PC-3 (cell line): ENCODE measurements at regions not wholly inside any gene's neighbourhood (a gene's known extent, or its start where the extent isn't known, plus 50 kb on each side); places are given as distances from the start of the nearest gene placed in this dataset.

ENCODE experiments used
- ATAC-seq: fragments of 200-7000 bp; cut with Tn5 transposase; 2 replicates; pipeline ENCODE4 v1.9.1; 2020; ENCODE audit warnings: mild to moderate bottlenecking, moderate library complexity
- BruUV-seq: library from RNA; stranded (reverse); fragments of 400-500 nt; replicated peaks from 2 replicates; lab custom pipeline; 2021; lab: Mats Ljungman, UMichigan
- CTCF ChIA-PET: fragments of 300-600 bp; sonication (Branson Sonifier 250); formaldehyde crosslinking; loops from one replicate; lab custom pipeline; 2022; ENCODE audit warnings: antibody characterized with exemption; lab: Charles Lee
- POLR2A ChIA-PET: fragments of 300-600 bp; sonication (Branson Sonifier 250); formaldehyde crosslinking; loops from one replicate; lab custom pipeline; 2022; ENCODE audit warnings: antibody characterized with exemption; ENCODE audit not compliant: unreplicated experiment; lab: Charles Lee
- DNase-seq: peaks from one replicate; pipeline ENCODE4 v3.0.0-alpha.2; 2015
- H2AFZ ChIP-seq: fragments of 300-600 bp; sonication (generic); 2 replicates; pipeline ENCODE4 v1.6.0; 2016; ENCODE audit warnings: antibody characterized with exemption, low read length
- H3F3A ChIP-seq: fragments of 300-600 bp; sonication (generic); one replicate; pipeline ENCODE4 v1.6.0; 2017; ENCODE audit warnings: antibody characterized with exemption, low read length, control low read depth, mild to moderate bottlenecking; ENCODE audit not compliant: unreplicated experiment
- H3K27ac ChIP-seq: fragments of 300-600 bp; sonication (generic); 2 replicates; pipeline ENCODE4 v1.5.1; 2016; ENCODE audit warnings: mild to moderate bottlenecking, low read length
- H3K27me3 ChIP-seq: fragments of 300-600 bp; sonication (generic); 2 replicates; pipeline ENCODE4 v1.6.1; 2016; ENCODE audit warnings: low read length, mixed read lengths
- H3K36me3 ChIP-seq: fragments of 300-600 bp; sonication (generic); 2 replicates; pipeline ENCODE4 v1.6.1; 2016; ENCODE audit warnings: low read depth, mixed run types, low read length, mixed read lengths
- H3K4me1 ChIP-seq: fragments of 300-600 bp; sonication (generic); 2 replicates; pipeline ENCODE4 v1.5.1; 2016; ENCODE audit warnings: low read length; ENCODE audit not compliant: insufficient read depth
- H3K4me2 ChIP-seq: fragments of 300-600 bp; sonication (generic); 2 replicates; pipeline ENCODE4 v1.6.0; 2016; ENCODE audit warnings: low read length
- H3K4me3 ChIP-seq: fragments of 300-600 bp; sonication (generic); 2 replicates; pipeline ENCODE4 v1.5.1; 2016; ENCODE audit warnings: mild to moderate bottlenecking, low read length, mixed read lengths
- H3K79me2 ChIP-seq: fragments of 300-600 bp; sonication (generic); 2 replicates; pipeline ENCODE4 v1.6.1; 2017; ENCODE audit warnings: low read length, mixed read lengths
- H3K9ac ChIP-seq: fragments of 300-600 bp; sonication (generic); 2 replicates; pipeline ENCODE4 v1.6.0; 2016; ENCODE audit warnings: mild to moderate bottlenecking, low read length
- H3K9me2 ChIP-seq: fragments of 300-600 bp; sonication (generic); replicated peaks from 2 replicates; pipeline ENCODE4 v1.6.1; 2016; ENCODE audit warnings: mixed run types, low read length, mixed read lengths
- H3K9me3 ChIP-seq: fragments of 300-600 bp; sonication (generic); 2 replicates; pipeline ENCODE4 v1.6.1; 2016; ENCODE audit warnings: low read length, mixed read lengths
- H4K20me1 ChIP-seq: fragments of 300-600 bp; sonication (generic); 2 replicates; pipeline ENCODE4 v1.6.1; 2016; ENCODE audit warnings: low read length, mixed read lengths
- CTCF ChIP-seq: fragments of 300-600 bp; sonication (generic); conservative IDR thresholded peaks from 2 replicates; pipeline ENCODE4 v1.5.1; 2017; ENCODE audit warnings: antibody characterized with exemption, low read depth, mild to moderate bottlenecking, low read length
- EZH2 ChIP-seq: fragments of 300-600 bp; sonication (generic); IDR thresholded peaks from one replicate; pipeline ENCODE4 v1.6.1; 2017; ENCODE audit warnings: antibody characterized with exemption, mild to moderate bottlenecking, low read length; ENCODE audit not compliant: unreplicated experiment
- EZH2phosphoT487 ChIP-seq: fragments of 300-600 bp; sonication (generic); IDR thresholded peaks from 2 replicates; pipeline ENCODE4 v1.6.1; 2018; ENCODE audit warnings: mild to moderate bottlenecking, antibody characterized with exemption, low read length, borderline replicate concordance
- intact Hi-C: fragments of 100-400 bp; cut with micrococcal nuclease; formaldehyde crosslinking; loops from 2 replicates; pipeline ENCODE4 v1.9.0; 2023

GRCh38 chr2:39516347-39517101 is 79.4 kb upstream of the MAP4K3 start:
- Histone ChIP-seq H3K79me2 (no peaks in the 10 kb centered on the region), H3K9ac (no peak overlapping the region), H3K4me2 (no peak overlapping the region), H3K9me3 (0 out of 2 replicates have a peak, but pooled peaks cover 5% of the 10 kb centered on the region), H3K27ac (no peak overlapping the region), H3K27me3 (no peaks in the 10 kb centered on the region), H3K4me3 (no peak overlapping the region), H3F3A (no peaks in the 10 kb centered on the region), H4K20me1 (no peaks in the 10 kb centered on the region), H3K36me3 (0 out of 2 replicates have a peak, but pooled peaks cover under 1% of the 10 kb centered on the region), H2AFZ (peak overlapping the region; percentile 47), H3K4me1 (peaks cover 34% of the 10 kb centered on the region), H3K9me2 (no peaks in the 10 kb centered on the region)
- intact Hi-C loops: loop anchor here (5.0 to 10.0 kb wide), 2 partner anchors 126 to 208 kb away; no protein-coding TSS in a partner anchor
- no TSS peak for BruUV-seq
- ATAC-seq (no peak), DNase-seq (no peak)
- TF ChIP-seq EZH2 (no peak), CTCF (peak; percentile 38; the same call in 1 of the 2 replicates), EZH2phosphoT487 (no peak)
- POLR2A ChIA-PET: interaction anchor here (0.6 kb wide), 1 partner anchor 282 kb away, joined by 3 read pairs; no protein-coding TSS in a partner anchor
- CTCF ChIA-PET: interaction anchor here (0.7 kb wide), 1 partner anchor 1963 kb away, joined by 3 read pairs; no protein-coding TSS in a partner anchor

- BruUV-seq: no TSS peak
- H2AFZ ChIP-seq: peak overlapping the region; percentile 47; the same call in 1 of the 2 replicates
- CTCF ChIA-PET: no interaction called here
- POLR2A ChIA-PET: interaction anchor here (0.6 kb wide), 1 partner anchor 282 kb away, joined by 3 read pairs; no protein-coding TSS in a partner anchor
- H3K36me3 ChIP-seq: peaks cover 4% of the 10 kb centered on the region; the same call in 1 of the 2 replicates
- H3K4me1 ChIP-seq: peaks cover 29% of the 10 kb centered on the region
- H3F3A ChIP-seq: no peaks in the 10 kb centered on the region
- H3K27ac ChIP-seq: no peak overlapping the region
- TF ChIP-seq EZH2: no peak
- no peak for TF ChIP-seq CTCF
- no peak for TF ChIP-seq EZH2phosphoT487
- H3K9me3 ChIP-seq: 0 out of 2 replicates have a peak, but pooled peaks cover 10% of the 10 kb centered on the region
- H3K9ac ChIP-seq: no peak overlapping the region
- no peak overlapping the region for H3K4me2 ChIP-seq
- no peaks in the 10 kb centered on the region for H4K20me1 ChIP-seq
- no peaks in the 10 kb centered on the region for H3K79me2 ChIP-seq
- ATAC-seq (no peak), DNase-seq (no peak)
- H3K4me3 ChIP-seq: no peak overlapping the region
- H3K9me2 ChIP-seq: no peaks in the 10 kb centered on the region
- H3K27me3 ChIP-seq: no peaks in the 10 kb centered on the region
- intact Hi-C loops: loop anchor here (5.0 to 10.0 kb wide), 2 partner anchors 125 to 208 kb away; no protein-coding TSS in a partner anchor
Measured at GRCh38 chr2:39517102-39517436, 80.0 kb upstream of the MAP4K3 start.
